ENCODE measurements at regions not wholly inside any gene's neighbourhood (a gene's known extent, or its start where the extent isn't known, plus 50 kb on each side); places are given as distances from the start of the nearest gene placed in this dataset.

DNA sequence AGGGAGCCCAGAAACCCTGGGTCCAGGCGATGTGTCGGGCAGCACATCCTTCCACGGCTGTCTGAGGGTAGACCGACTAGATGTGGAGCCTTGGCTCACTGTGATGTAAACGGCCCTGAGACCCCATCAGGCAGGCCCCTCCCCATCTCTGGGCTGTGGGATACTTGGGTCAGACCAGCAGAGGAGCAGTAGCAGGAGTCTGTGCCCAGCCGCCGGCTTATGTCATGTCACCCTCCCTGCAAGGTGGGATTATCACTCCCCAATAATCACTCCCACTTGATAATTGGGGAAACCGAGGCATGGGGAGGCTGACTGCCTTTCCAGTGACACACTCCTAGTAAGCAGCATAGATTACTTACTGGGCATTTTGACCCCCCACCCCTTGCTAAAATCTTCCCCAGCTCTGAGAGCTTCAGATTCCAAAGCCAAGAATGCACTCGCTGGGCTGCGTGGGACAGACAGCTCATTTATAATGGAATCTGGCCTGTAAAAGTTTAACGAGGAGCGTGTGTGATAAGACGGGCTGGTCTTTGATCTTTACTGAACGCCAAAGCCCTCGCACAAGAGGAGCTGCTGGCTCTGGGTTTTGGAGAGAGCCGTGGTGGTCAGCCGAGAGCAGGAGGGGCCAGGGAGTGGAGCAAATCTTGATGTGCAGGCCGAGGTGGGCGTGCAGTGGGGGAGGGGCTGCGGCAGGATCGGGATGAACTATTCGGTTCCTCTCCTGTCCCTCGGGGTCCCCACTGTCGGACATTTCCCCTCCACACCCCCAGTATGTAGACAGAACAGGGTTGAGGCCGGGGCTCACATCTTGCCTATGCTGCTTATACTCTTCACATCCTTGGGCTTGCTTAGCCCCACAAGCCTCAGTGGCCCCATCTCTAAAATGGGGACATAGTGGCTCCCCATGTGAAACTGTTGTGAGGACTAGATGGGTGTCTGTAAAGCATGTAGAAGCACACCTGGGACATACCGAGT lies 200.0 kb downstream of the GLI2 start:
- TF ChIP-seq, protein P1, sequence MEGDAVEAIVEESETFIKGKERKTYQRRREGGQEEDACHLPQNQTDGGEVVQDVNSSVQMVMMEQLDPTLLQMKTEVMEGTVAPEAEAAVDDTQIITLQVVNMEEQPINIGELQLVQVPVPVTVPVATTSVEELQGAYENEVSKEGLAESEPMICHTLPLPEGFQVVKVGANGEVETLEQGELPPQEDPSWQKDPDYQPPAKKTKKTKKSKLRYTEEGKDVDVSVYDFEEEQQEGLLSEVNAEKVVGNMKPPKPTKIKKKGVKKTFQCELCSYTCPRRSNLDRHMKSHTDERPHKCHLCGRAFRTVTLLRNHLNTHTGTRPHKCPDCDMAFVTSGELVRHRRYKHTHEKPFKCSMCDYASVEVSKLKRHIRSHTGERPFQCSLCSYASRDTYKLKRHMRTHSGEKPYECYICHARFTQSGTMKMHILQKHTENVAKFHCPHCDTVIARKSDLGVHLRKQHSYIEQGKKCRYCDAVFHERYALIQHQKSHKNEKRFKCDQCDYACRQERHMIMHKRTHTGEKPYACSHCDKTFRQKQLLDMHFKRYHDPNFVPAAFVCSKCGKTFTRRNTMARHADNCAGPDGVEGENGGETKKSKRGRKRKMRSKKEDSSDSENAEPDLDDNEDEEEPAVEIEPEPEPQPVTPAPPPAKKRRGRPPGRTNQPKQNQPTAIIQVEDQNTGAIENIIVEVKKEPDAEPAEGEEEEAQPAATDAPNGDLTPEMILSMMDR (IDR thresholded peaks at IDR 0.05; ENCODE audit: poor library complexity, severe bottlenecking) = no peak
- TF ChIP-seq EZH2 (IDR thresholded peaks at IDR 0.05; ENCODE audit: borderline replicate concordance, insufficient read depth, low read length, poor library complexity, severe bottlenecking) = no peak
- no peak for TF ChIP-seq EP300 (conservative IDR thresholded peaks at IDR 0.05; ENCODE audit: poor library complexity, severe bottlenecking)
- TF ChIP-seq SMC3 (conservative IDR thresholded peaks at IDR 0.05; ENCODE audit: poor library complexity) = no peak
- TF ChIP-seq TAF1 (IDR thresholded peaks at IDR 0.05; ENCODE audit: low read depth) = no peak

All from neural cell (in vitro differentiated cells).